ENCODE measurements at regions not wholly inside any gene's neighbourhood (a gene's known extent, or its start where the extent isn't known, plus 50 kb on each side); places are given as distances from the start of the nearest gene placed in this dataset.

DNA sequence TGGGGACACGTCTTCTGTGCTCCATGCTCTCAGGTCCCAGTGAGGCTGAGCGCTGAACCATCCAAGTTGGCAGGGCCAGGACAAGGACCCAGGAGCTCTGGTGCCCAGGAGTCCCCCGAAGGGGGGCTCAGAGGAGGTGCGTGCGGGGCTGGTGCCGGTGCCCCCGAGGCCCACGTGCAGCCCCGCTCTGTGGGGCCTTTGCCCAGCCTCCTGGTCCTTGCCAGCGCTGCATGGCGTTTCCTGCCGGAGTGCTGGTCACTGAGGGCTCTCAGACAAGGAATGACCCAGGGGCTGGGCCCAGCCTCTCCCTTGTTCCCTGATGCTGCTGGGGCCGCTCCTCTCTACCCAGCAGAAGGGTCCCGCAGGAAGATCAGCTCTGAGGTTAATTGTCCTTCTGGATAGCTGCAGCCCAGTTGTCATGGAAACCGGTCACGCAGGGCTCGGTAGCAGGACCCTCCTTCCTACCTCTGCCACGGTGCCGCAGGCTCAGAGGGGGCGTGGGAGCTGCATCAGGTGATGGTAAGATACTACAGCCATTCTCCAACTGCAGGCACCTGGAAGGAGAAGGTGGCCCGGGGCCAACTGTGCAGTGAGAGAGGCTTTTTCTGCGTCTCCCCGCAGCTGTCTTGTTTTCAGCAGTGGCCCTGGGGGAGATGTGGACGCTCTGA is 64.5 kb downstream of the RRM2 start:
- TF ChIP-seq, protein P1, sequence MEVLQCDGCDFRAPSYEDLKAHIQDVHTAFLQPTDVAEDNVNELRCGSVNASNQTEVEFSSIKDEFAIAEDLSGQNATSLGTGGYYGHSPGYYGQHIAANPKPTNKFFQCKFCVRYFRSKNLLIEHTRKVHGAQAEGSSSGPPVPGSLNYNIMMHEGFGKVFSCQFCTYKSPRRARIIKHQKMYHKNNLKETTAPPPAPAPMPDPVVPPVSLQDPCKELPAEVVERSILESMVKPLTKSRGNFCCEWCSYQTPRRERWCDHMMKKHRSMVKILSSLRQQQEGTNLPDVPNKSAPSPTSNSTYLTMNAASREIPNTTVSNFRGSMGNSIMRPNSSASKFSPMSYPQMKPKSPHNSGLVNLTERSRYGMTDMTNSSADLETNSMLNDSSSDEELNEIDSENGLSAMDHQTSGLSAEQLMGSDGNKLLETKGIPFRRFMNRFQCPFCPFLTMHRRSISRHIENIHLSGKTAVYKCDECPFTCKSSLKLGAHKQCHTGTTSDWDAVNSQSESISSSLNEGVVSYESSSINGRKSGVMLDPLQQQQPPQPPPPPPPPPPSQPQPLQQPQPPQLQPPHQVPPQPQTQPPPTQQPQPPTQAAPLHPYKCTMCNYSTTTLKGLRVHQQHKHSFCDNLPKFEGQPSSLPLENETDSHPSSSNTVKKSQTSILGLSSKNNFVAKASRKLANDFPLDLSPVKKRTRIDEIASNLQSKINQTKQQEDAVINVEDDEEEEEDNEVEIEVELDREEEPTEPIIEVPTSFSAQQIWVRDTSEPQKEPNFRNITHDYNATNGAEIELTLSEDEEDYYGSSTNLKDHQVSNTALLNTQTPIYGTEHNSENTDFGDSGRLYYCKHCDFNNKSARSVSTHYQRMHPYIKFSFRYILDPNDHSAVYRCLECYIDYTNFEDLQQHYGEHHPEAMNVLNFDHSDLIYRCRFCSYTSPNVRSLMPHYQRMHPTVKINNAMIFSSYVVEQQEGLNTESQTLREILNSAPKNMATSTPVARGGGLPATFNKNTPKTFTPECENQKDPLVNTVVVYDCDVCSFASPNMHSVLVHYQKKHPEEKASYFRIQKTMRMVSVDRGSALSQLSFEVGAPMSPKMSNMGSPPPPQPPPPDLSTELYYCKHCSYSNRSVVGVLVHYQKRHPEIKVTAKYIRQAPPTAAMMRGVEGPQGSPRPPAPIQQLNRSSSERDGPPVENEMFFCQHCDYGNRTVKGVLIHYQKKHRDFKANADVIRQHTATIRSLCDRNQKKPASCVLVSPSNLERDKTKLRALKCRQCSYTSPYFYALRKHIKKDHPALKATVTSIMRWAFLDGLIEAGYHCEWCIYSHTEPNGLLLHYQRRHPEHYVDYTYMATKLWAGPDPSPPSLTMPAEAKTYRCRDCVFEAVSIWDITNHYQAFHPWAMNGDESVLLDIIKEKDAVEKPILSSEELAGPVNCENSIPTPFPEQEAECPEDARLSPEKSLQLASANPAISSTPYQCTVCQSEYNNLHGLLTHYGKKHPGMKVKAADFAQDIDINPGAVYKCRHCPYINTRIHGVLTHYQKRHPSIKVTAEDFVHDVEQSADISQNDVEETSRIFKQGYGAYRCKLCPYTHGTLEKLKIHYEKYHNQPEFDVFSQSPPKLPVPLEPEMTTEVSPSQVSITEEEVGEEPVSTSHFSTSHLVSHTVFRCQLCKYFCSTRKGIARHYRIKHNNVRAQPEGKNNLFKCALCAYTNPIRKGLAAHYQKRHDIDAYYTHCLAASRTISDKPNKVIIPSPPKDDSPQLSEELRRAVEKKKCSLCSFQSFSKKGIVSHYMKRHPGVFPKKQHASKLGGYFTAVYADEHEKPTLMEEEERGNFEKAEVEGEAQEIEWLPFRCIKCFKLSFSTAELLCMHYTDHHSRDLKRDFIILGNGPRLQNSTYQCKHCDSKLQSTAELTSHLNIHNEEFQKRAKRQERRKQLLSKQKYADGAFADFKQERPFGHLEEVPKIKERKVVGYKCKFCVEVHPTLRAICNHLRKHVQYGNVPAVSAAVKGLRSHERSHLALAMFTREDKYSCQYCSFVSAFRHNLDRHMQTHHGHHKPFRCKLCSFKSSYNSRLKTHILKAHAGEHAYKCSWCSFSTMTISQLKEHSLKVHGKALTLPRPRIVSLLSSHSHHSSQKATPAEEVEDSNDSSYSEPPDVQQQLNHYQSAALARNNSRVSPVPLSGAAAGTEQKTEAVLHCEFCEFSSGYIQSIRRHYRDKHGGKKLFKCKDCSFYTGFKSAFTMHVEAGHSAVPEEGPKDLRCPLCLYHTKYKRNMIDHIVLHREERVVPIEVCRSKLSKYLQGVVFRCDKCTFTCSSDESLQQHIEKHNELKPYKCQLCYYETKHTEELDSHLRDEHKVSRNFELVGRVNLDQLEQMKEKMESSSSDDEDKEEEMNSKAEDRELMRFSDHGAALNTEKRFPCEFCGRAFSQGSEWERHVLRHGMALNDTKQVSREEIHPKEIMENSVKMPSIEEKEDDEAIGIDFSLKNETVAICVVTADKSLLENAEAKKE (CRISPR knock-in tag; IDR thresholded peaks at IDR 0.05): no peak
- TF ChIP-seq, protein P2, sequence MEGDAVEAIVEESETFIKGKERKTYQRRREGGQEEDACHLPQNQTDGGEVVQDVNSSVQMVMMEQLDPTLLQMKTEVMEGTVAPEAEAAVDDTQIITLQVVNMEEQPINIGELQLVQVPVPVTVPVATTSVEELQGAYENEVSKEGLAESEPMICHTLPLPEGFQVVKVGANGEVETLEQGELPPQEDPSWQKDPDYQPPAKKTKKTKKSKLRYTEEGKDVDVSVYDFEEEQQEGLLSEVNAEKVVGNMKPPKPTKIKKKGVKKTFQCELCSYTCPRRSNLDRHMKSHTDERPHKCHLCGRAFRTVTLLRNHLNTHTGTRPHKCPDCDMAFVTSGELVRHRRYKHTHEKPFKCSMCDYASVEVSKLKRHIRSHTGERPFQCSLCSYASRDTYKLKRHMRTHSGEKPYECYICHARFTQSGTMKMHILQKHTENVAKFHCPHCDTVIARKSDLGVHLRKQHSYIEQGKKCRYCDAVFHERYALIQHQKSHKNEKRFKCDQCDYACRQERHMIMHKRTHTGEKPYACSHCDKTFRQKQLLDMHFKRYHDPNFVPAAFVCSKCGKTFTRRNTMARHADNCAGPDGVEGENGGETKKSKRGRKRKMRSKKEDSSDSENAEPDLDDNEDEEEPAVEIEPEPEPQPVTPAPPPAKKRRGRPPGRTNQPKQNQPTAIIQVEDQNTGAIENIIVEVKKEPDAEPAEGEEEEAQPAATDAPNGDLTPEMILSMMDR (conservative IDR thresholded peaks at IDR 0.05; ENCODE audit: low read depth in 2 of 2): no peak
- no peak for TF ChIP-seq POLR2AphosphoS5 (IDR thresholded peaks at IDR 0.05; ENCODE audit: low read depth)
- TF ChIP-seq STAT1 (IDR thresholded peaks at IDR 0.05; ENCODE audit: unreplicated experiment): no peak
- no peak for TF ChIP-seq ZNF331 (CRISPR knock-in tag; IDR thresholded peaks at IDR 0.05; ENCODE audit: low read depth)
- no peak for TF ChIP-seq CREB1 (CRISPR knock-in tag; IDR thresholded peaks at IDR 0.05; ENCODE audit: low read depth)
- no peak for TF ChIP-seq EZH2phosphoT487 (IDR thresholded peaks at IDR 0.05; ENCODE audit: unreplicated experiment)
- TF ChIP-seq EZH2 (IDR thresholded peaks at IDR 0.05; ENCODE audit: low read depth, unreplicated experiment): no peak
